NCI-H748 (cell line): ENCODE measurements at regions not wholly inside any gene's neighbourhood (a gene's known extent, or its start where the extent isn't known, plus 50 kb on each side); places are given as distances from the start of the nearest gene placed in this dataset.
"Not testable (repeated sequence)": the region's sequence is repeated elsewhere in the genome, so short reads cannot be mapped to it uniquely, and the experiment has no call there.

Experiments used
- DNase-seq: peaks from one replicate; lab custom pipeline; 2025; ENCODE audit not compliant: unreplicated experiment; lab: John Stamatoyannopoulos, UW

DNA sequence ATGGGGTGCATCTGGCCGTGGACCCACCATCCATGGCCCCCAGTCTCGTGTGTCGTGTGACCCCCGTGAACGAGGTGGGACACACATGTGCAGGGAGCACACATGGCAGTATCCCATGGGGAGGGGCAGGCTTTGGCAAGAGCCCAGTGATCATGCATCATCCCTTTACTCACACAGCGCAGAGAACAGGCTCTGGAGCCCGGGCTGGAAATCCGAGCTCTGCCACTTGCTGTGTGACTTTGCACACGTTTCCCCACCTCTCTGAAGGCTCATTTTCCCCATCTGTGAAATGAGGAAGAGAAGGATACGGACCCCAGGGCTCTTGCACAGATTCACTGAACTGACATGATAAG is 119.9 kb downstream of the PHETA1 start:
- DNase-seq = no peak

DNA sequence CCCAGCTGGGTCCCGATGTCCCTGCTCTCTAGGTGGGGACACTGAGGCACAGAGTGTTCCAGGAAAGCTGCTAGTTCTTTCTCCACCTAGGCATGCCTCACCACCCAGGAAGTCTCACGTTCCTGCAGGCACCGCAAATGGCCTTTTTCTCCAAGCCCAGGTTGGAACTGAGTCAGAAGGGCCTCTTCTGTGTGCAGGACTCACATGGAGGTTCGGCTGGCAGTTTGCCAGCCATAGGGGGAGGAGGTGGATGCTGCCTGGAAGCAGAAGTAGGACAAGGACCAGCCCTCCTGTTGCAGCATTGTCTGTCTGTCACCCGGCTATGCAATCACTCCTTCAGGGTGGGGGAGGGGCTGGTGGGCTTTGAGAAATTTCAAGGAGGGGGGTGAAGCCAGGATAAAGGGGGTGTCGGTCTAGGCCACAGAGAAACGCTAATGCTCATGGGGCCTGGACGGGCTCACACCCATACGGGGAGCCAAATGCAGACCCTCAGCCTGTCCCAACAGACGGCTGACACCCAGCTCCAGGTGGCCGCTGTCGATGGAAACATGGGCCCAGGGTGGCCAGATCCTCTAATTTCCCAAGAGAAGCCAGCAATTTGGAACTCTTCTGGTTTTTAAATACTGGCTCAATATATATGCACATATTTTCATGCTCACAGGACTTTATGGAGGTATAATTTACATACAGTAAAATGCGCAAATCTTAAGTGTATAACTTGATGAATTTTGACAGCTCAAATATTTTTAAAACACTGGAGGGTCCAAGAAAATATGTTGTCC is 120.5 kb downstream of the PHETA1 start:
- peak; percentile 25 for DNase-seq

DNA sequence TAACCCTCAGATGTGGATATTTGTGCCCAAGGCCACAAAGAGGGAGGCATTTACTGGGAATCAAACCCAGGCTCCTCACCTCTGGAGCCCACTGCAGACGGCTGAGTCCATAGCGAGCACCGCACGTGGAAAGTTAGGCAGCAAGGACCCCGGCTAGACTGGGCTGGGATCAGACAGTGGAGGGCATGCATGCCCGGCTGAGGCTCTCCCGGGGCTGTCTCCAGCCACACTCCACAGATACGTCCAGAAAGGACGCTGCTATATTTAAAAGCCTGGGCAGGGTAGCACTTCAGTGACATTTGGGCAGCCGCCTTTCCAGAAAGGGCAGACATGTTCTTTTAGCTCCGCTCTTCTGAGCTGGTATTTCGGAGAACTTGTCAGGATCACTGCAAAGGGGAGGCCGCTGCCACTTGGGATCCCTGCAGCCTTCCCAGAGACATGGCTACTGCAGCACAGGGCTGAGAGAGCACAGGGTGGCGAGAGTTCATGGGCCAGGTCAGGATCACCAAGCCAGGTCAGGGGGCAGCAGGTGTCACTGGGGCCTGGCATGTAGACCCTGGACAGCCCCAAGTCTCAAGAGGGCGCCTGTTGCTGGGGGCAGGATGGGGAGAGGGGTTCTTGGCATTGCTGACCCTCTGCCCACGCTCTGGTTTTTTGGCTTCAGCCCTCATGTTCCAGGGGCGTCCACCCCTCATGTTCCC is 121.7 kb downstream of the PHETA1 start:
- DNase-seq = no peak

DNA sequence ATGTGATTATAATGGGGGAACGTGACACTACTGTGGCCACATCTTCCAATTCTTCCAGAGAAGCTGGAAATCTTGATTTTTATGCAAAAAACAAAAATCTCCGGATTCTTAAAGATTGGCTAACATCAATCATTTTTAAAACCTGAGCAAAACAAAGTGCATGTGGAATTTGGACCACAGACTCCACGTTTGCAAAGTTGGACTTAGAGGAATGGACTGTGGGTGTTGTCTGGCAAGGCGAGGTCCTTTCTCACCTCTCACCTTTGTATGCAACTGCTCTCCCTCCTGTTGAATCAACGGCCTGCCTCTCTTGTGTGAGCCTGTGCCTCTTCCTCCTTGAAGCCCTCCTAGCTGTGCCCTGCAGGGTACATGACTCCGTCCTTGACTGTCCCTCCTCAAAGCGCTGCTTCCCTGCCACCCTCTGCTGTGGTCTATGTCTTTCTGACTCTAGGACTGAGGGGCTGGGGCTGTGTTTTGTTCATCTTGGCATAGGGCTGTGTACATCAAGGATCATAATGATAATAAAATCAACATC is 122.4 kb downstream of the PHETA1 start:
- no peak for DNase-seq

DNA sequence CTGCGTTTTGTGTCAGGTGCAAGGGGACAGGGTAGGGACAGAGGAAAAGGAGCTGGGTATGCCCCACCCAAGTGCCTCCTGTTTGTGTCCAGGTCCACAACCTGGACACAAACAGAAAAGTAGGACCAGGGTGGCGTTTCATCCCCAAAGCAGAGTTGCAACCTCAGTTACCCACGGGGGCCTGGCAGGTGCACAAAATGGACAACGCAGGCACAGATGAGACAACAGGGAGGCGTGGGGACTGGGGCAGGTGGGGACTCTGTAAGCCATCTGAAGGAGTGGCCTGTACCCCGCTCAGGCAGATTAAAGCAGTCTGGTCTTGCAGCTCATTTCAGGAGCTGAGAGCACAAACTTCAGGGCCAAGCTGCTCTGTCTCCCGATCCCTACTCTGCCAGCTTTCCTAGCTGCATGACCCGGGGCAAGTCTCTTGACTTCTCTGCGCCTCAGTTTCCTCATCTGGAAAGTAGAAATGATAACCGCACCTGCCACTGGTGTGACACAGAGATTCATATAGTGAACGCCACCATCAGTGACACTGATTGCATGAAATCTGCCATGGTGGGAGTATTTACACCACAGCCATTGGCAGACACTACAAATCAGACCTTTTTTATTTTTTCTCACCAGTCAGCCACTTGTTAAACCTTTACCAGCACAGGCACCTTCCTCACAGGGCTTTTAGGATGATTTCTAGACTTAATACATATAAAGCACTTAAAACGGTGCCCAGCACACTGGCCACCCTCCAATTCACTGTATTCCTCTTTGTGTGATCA is 123.0 kb downstream of the PHETA1 start:
- no peak for DNase-seq

DNA sequence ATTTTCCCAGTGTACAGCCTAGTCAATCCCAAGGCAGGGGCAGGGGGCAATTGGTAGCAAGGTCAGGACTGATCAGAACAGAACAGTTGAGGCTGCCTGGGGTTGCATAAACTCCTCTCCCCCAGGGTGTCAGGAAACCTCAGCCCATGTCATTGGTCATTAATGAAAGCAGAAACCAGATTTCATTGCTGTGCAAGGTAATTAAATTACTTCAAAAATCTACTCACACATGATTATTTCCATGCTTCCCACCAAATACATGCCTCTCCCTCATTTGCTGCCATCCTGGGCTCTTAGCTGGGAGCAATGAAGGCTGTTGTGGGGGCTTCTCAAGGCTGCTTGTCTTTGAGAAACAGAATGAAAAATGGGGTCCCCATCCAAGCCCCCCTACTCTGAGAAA is 124.2 kb downstream of the PHETA1 start:
- no peak for DNase-seq

DNA sequence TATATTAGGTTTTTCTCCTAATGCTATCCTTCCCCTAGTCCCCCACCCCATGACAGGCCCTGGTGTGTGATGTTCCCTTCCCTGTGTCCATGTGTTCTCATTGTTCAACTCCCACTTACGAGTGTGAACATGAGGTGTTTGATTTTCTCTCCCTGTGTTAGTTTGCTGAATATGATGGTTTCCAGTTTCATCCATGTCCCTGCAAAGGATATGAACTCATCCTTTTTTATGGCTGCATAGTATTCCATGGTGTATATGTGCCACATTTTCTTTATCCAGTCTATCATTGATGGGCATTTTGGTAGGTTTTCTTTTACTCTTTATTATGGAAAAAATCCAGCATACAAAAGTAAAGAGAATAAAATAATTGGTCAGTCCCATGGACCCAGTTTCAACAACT is 126.1 kb downstream of the PHETA1 start:
- not testable (repeated sequence) for DNase-seq

DNA sequence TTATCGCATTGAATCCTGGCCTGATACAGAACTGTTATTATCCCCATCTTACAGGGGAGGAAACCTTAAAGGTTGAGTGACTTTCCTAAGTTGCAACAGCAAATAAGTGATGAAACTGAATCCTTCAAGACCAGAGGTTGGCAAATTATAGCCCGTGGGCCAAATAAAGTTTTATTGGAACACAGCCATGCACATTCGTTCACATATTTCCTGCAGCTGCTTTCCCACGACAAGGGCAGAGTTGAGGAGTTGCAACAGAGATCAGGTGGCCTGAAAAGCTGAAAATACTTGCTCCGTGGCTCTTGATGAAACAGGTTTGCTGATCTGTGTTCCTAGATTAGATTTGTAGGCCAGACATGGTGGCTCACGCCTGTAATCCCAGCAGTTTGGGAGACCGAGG is 126.7 kb downstream of the PHETA1 start:
- no peak for DNase-seq

DNA sequence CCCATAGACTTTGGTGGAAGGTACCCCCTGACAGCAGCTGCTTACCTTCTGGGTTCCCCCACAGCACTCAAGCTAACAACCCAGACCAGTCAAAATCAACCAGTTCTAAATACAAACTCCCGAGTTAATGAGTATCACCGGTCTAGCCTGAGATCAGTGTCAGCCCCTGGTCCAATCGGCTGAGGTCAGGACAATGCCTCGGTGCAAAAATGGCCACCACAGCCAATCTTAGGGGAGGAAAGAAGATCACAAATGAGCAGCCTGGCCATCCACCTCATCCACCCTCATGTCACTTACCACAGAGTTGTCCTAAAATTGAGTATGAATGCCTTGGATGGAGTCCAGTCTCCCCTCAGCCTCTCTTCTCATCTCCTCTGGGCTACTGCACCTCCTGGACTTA is 128.5 kb downstream of the PHETA1 start:
- DNase-seq = no peak

DNA sequence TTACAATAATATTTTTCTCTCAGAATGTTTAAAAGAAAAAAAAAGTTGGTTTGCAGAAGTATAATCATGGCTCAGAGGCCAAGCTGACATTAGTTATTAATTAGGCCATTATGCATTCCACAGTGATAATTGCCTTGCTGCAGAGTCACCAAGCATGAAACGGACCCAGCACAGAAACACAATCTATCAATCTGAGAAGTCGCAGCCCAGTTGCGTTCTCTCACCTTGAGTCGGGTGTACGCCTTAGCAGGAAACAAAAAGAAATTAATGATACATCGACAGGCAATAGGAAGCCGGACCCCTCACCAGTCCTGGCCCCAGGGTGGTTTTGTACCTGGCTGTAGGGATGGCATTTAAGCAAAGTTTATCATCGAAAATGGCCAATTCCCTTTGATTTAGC is 129.7 kb downstream of the PHETA1 start:
- no peak for DNase-seq

DNA sequence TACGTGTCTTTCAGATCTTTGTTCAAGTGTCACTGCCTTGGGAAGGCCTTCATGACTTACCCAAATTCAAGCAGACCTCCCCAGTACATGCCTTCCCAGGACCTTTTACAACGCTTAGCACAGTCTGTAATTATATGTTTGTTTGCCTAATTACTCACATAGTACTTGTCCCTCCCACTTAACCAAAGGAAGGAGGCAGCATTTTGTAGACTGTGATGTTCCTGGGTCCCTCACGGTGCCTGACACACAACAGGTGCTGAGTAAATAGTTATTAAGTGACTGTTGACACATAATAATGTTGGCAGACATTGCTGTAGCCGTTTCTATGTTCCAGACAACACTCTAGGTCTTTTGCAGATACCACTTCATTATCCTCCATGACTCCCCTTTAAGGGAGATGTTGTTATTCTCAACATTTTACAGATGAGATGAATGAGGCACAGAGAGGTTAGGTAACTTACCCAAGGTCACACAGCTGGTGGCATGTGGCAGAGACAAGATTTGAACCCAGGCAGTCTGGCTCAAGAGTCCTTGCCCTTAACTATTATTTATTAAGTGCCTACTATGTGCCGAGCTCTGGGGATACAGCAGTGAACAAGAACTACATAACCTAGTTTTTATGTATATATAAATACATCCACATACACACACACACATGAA is 130.7 kb downstream of the PHETA1 start:
- DNase-seq = peak; percentile 58

DNA sequence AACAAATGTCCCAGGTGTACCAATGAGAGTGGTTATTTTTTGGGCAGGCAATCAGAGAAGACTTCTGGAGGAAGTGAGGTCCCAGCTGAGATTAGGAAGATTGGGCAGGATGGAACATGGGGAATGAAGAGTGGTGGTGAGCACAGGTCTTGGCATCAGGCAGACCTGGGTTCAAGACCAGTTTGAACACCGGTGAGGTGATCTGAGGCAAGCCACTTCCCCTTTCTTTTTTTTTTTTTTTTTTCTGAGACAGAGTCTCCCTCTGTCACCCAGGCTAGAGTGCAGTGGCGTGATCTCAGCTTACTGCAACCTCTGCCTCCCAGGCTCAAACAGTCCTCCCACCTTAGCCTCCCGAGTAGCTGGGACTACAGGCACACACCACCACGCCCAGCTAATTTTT is 134.4 kb downstream of the PHETA1 start:
- DNase-seq = not testable (repeated sequence)

DNA sequence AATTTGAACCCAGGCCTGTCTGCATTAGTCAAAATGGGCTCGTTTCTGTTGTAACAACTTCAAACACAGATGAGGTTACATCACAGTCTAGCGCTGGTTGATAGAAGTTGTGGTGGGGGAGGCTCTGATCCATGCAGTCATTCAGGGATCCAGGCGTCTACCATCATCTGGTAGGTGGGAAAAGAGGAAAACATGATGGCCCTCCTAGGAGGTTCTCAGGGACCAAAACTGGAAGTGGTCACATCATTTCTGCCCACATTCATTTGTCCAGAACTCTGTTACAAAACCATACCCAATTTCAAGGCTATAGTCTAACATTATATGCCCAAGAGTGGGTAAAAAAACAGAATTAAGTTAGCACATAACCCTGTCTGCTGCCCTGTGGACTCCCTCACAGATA is 135.1 kb downstream of the PHETA1 start:
- DNase-seq = no peak

DNA sequence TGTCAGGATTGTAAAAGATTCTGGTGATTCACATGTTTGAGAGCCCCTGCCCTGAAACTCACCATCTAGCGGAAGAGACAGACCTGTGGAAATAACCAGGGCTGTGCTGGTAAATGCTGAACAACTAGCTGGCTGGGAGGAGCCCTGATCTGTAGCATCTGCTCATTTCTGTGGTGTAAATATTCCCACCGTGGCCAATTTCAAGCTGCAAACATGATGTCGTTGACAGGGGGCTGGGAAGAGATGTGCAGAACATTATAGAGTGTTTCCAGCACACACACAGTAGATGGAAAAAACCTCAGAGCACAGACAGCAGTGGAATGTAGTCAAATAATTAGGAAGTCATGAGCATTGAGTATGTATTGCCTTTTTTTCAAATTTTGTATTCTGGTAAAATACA is 138.2 kb downstream of the PHETA1 start:
- DNase-seq = no peak

DNA sequence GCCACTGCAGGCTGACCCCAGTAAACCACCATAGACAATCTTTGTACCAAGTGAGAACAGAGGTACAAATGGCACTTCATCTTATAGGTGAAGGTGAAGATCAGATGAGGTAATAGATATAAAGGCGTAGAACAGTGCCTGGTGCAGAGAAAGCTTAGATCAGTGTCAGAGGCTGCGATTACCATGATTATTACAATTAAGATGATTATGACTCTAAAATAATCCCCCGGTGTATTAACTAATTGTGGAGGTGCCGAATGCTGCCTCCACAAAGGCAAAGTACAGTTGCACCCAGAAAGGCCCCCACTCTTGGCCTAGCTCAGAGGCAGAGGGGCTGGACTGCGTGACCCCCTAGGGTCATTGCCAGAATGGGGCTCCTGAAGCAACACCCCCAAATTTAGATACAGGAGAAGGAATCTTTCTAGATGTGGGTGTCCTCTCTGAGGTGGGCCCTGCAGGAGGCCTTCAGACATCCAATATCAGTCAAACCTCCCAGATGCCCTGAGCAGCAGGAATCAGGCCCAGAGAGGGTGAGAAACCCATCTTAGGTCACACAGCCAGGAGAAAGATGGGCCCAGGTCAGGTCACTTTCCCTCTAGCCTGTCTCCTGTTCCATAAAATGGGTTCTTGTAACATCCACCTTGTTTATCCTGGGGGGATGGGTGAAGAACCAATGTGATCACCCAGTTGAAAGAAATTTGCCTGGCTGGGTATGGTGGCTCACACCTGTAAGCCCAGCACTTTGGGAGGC is 139.8 kb downstream of the PHETA1 start:
- DNase-seq = no peak

DNA sequence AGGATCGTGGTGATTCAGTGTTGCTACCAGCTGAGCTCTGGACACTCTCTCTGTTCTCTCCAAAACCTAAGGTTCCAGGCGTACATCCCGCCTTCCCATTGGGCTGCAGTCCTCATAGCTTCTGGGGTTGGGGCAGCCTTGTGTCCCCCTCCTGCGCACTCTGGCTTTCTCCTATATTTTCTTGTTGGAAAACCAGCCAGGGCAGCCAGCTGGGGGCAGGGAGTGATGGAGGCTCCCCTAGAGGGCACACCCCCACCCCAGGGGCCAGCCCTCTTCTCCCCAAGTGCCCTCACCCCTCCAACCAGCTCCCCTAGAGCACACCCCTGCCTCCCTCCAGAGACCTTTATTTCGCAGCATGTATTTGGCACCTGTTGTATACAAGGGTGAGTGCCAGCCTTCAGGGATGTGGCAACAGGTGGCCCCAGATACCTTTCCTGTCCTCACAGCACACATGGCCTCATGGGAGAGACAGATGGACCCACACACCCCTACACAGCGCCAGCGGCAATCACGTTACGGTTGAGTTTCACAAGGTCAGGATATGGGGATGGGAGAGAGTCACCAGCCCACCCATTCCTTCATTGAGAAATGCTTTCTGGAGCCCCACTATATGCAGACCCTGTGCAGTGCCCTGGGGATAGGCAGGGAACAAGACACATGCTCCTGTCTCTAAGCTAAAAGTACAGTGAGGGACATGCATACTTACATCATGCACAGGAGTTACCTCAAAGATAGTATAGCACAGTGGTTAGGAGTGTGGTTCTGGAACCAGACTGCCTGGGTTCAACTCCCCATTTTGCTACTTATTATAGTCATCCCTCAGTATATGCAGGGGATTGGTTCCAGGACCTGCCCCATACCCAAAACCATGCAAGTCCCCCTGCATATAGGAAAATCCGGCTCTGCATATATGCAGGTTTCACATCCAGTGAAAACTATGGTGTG is 141.1 kb downstream of the PHETA1 start:
- DNase-seq = no peak

DNA sequence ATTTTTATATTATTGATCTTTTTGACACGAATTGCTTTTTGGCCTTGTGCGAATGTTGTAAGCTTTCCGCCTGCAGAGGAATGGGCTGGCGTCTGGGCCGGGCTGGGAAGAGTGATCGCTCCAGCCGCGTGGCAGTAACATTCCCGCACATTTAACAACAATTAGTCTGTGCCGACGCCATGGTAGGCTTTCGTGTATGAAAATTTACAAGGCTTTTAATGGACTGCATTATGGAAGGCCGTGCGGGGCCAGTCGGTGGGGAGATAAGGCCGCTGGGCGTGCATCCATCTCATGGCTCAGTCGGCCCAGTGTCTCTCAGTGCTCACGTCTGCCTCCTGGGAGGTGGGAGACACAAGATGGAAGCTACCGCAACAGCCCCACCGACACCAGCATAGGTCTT is 142.2 kb downstream of the PHETA1 start:
- DNase-seq = no peak

DNA sequence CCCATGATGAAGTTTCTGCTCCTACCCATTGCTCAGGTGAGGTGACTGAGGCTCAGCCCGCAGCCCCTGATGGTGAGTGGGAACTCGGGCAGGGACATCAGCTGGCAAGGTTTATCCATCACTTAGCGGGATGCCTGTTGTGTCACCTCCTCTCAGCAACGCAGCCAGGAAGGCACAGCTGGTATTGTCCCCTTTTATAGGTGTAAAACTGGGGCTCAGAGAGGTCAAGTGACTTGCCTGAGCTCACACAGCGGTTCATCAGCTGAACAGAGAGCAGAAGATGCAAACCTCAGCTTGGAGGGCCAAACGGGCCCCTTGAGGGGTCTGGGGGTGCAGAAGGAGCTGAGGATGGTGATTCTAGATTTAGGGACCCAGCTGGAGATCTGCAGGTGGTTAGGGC is 143.6 kb downstream of the PHETA1 start:
- DNase-seq = no peak
